Neural progenitor cell (in vitro differentiated cells): ENCODE measurements at regions not wholly inside any gene's neighbourhood (a gene's known extent, or its start where the extent isn't known, plus 50 kb on each side); places are given as distances from the start of the nearest gene placed in this dataset.

ENCODE experiments used
- CTCF ChIP-seq: fragments of 200-600 bp; sonication (generic); IDR thresholded peaks from 2 replicates; pipeline ENCODE4 v1.5.1; 2017; ENCODE audit warnings: antibody characterized with exemption, mild to moderate bottlenecking
- EZH2 ChIP-seq: fragments of 200-600 bp; sonication (generic); IDR thresholded peaks from 2 replicates; pipeline ENCODE4 v1.6.1; 2017; ENCODE audit warnings: antibody characterized with exemption, mild to moderate bottlenecking, moderate library complexity

GRCh38 chr1:217017165-217017564 is 293.9 kb upstream of the ESRRG start:
- TF ChIP-seq CTCF (no peak), EZH2 (no peak)
